ENCODE measurements at regions not wholly inside any gene's neighbourhood (a gene's known extent, or its start where the extent isn't known, plus 50 kb on each side); places are given as distances from the start of the nearest gene placed in this dataset.

DNA sequence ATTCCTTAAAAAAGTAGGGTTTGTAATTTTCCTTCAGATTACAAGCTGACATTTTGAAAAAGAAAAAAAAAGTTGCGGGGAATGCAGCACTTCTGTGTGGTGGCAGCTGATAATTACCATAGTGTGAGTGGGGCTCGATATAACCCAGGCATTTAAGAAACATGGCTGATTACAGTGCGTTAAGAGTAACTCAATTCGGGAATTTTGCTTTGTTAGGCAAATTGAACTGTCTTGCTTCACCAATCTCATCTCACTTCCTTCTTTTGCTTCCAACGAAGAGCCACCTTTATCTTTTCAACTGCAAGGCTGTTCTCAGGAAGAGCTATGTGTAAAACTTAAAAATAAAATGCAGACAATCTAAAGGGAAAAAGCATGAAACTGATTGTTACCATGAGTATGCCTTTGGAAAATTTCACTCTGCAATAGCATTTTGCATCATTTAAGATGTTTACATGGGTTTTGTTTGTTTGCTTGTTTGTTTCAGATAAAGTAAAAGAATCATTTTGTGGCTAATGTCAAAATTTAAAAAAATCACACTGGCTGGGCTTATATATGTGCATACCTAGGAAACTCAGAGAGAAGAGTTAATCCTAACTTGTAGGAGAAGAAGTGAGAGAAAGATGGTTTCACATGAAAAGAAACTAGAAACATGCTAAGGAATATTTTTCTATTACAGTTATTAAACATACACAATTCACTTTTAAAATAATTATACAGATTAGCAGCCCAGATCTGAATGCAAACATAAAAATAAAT, 295.9 kb upstream of the ATP2B1 start:
- Mint-ChIP-seq H3K27me3 (ENCODE audit: low read depth) (no peaks in the 10 kb centered on the region), H3K4me1 (ENCODE audit: low read depth) (no peaks in the 10 kb centered on the region), H3K36me3 (ENCODE audit: insufficient read depth) (no peaks in the 10 kb centered on the region), H3K4me3 (no peak overlapping the region), H3K9me3 (no peaks in the 10 kb centered on the region)
- ATAC-seq: no peak
- DNase-seq: no peak

DNA sequence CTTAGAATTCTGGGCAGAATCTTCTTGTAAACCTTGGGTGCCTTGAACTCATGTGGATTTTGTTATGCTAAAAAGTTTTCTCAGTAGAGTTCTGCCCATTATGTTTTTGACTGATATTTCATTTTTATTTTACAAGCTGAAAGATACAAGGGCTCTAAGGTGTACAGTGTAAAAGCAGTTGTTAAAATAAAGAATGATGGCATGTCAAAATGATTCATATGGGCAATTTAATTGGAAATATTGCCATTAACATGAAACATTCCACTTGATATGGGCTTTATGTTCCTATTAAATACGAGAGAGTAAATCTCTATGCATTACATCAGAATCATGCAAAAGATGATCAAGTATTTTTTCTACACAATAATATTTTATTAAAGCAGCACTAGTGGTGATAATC, 295.1 kb upstream of the ATP2B1 start:
- Mint-ChIP-seq H3K4me1 (ENCODE audit: low read depth) (no peaks in the 10 kb centered on the region), H3K9me3 (no peaks in the 10 kb centered on the region), H3K36me3 (ENCODE audit: insufficient read depth) (no peaks in the 10 kb centered on the region), H3K4me3 (no peak overlapping the region), H3K27me3 (ENCODE audit: low read depth) (no peaks in the 10 kb centered on the region)
- DNase-seq (no peak), ATAC-seq (no peak)

DNA sequence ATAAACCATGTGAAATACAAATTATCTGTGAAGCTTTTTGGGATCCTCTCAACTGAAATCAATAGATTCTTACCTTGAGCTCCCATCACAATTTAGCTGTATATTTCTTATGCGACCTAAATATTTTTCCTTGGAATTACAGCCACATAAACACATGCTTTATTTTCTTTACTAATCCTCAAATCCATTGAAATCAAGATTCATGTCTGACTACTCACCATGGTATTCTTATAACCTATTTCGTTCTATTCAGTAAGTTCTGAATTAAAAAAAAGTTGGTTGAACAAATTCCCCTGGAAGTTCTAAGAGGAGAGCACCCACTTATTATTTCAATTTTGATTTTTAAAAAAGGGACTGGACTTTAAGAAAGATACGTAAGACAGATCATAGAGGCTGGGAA, 292.1 kb upstream of the ATP2B1 start:
- no peaks in the 10 kb centered on the region for H3K4me1 Mint-ChIP-seq (ENCODE audit: low read depth)
- no peaks in the 10 kb centered on the region for H3K27me3 Mint-ChIP-seq (ENCODE audit: low read depth)
- ATAC-seq (no peak), DNase-seq (no peak)
- no peak overlapping the region for H3K4me3 Mint-ChIP-seq
- no peaks in the 10 kb centered on the region for H3K9me3 Mint-ChIP-seq
- H3K36me3 Mint-ChIP-seq (ENCODE audit: insufficient read depth): no peaks in the 10 kb centered on the region

DNA sequence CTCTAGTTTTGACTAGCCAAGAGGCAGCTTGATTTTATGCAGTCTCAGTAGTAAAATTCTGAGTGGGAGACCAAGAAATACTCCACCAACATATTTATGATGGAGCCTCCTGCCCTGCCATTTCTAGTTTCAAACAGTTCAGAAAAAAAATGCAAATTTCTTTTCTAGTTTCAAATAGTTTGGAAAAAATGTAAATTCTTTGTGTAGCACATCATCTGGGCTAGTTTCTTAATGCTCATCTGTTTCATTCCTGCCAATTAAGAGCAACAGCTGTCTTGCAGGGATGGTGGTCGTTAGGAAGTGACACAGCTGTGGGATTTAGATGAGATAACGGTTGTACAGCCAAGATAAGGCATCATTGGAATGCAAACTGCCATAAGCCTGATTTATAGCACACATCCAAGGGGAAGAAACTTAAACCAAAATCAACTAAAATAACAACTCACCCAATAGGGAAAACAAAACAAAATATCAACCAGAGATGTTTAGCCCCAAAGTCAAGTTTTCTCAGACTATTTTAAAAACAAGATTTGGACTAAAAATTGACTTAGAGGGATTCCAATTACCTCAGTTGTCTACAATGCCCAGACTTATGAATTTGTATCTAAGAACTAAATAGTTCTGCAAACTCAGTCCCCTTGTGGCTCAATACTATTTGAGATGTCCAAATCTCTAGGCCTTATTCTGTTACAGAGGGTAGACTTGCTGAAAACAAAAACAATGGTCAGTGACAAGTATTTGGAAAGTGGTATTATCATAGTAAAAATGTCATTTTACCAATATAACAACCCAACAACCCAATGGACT, 291.3 kb upstream of the ATP2B1 start:
- Mint-ChIP-seq H3K4me1 (ENCODE audit: low read depth) (no peaks in the 10 kb centered on the region), H3K9me3 (no peaks in the 10 kb centered on the region), H3K27me3 (ENCODE audit: low read depth) (no peaks in the 10 kb centered on the region), H3K36me3 (ENCODE audit: insufficient read depth) (no peaks in the 10 kb centered on the region), H3K4me3 (no peak overlapping the region)
- ATAC-seq: no peak
- no peak for DNase-seq

DNA sequence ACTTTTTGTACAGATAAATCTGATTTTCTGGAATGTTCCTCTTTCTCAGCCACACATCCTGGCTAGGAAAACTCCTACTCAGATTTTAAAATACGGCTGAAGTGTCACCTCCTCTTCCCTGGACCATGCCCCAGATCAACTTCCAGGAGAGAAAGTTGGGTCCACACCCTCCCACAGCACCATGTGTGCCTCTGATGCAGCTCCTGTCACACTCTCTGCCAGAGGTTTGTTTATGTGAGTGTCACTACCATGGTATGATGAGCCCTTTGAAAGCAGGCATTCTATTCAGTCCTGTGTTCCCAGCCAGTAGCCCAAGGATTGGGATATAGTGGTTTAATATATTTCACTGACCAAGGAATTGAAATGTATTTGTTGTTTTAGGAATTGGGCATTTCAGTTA, 287.2 kb upstream of the ATP2B1 start:
- H3K36me3 Mint-ChIP-seq (ENCODE audit: insufficient read depth): no peaks in the 10 kb centered on the region
- H3K27me3 Mint-ChIP-seq (ENCODE audit: low read depth): no peaks in the 10 kb centered on the region
- H3K9me3 Mint-ChIP-seq: no peaks in the 10 kb centered on the region
- DNase-seq (no peak), ATAC-seq (no peak)
- H3K4me3 Mint-ChIP-seq: no peak overlapping the region
- H3K4me1 Mint-ChIP-seq (ENCODE audit: low read depth): peaks cover 23% of the 10 kb centered on the region

DNA sequence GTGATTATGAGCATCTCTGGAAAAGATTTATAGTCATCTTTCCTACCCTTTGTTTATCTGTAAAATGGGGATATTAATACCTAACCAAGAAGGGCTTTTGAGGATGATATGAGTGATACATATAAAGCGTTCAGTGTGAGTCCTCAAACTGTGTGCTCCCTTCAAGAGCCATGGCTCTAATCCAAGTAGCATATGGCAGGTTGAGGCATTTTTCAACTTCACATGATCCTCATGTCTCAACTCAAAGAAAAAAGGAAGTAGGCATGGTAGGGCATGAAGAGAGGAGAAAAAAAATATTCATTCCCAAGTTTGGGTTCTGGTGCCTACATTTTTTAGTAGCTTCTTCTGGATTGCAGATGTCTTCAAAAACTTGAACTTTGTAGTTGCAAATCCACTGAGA, 286.3 kb upstream of the ATP2B1 start:
- ATAC-seq (no peak), DNase-seq (no peak)
- no peaks in the 10 kb centered on the region for H3K27me3 Mint-ChIP-seq (ENCODE audit: low read depth)
- no peaks in the 10 kb centered on the region for H3K9me3 Mint-ChIP-seq
- no peak overlapping the region for H3K4me3 Mint-ChIP-seq
- no peaks in the 10 kb centered on the region for H3K36me3 Mint-ChIP-seq (ENCODE audit: insufficient read depth)
- H3K4me1 Mint-ChIP-seq (ENCODE audit: low read depth): peaks cover 23% of the 10 kb centered on the region

DNA sequence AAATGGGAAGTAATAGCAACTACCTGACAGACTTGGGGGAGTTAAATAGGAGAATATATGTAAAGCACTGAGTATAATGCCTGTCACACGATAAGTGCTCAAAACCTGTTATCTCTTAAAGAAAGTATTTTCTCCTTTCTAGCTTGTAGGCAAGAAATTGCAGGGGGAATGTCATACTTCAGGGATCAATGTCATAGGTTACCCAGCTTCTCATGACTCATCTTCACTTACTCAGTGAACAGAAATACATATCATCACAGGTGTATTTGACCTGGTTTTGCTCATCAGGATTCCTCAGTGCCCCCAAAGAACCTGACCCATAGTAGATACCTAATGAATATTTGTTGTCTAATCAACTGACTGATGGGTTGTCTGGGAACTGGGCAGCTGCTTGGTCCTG, 285.0 kb upstream of the ATP2B1 start:
- no peak overlapping the region for H3K4me3 Mint-ChIP-seq
- ATAC-seq (no peak), DNase-seq (no peak)
- H3K9me3 Mint-ChIP-seq: no peaks in the 10 kb centered on the region
- no peaks in the 10 kb centered on the region for H3K36me3 Mint-ChIP-seq (ENCODE audit: insufficient read depth)
- no peaks in the 10 kb centered on the region for H3K27me3 Mint-ChIP-seq (ENCODE audit: low read depth)
- H3K4me1 Mint-ChIP-seq (ENCODE audit: low read depth): peaks cover 23% of the 10 kb centered on the region

DNA sequence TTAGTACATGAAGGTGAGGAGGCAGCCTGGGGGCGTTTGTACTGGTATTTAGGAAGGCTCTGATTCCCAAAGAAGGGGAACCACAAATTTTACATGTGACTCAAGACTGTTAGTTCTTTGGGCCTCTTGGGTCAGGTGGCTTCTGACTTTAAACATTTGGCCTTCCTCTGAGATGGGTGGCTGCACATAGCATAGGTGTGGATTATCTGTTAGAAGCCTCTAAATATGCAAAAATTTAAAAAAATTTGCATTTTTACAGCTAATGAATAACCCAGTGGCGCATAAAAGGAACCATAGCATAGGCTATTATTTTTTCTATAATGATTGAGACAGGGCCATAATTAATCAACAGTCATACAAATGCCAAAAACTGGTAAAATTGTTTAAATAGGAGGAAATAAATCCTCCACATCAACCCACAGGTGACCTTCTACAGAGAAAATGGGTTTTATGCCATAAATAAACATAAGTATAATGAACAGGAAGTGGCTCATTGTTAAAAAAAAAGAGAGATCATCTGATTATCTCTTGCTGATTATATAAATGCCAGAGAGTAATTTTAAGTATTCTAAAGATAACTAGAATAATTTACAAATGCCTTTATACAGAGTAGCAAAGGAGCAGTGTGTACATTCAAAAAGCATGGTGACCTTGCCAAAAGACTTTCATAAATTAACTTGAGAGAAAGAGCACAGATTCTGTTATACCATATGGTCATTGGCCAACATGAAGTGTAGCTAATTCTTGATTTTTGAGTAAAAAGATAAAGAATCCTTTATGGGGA, 284.2 kb upstream of the ATP2B1 start:
- Mint-ChIP-seq H3K4me1 (ENCODE audit: low read depth) (peaks cover 23% of the 10 kb centered on the region), H3K4me3 (no peak overlapping the region)
- no peak for ATAC-seq

DNA sequence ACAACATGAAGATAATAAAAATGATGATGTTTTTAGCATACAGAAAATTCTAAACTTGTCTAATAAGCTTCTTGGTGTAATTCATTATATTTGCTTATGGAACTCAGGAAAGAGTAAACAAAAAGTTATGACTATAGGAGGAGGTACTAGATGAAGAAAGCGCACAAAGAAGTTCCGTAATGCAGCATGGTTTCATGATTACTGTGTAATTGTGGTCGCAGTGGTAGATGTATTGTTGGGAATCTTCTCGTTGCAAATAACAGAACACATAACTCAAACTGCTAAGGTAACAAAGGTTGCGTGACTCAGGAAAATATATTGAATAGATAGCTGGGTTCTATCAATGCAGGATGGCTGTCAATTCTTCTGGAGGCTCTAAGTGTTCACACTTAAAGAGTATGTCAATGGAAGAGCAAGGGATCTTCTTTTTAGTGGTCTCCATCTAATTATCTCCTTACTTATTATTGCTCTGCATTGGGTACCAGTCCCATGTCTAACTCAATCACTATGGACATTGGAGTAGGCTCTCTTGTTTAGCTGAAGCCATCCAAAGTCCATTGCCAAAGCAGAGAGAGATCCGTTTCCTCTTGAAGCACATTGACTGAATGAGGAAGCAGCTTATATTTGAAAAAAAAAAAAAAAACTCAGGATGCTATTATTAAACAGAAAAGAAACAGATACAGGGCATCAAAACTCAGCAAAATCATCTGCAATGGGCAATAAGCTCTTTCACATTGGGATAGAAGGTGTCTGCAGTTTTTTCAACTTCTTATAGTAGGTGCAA, 283.4 kb upstream of the ATP2B1 start:
- ATAC-seq: no peak
- Mint-ChIP-seq H3K4me3 (no peak overlapping the region), H3K4me1 (ENCODE audit: low read depth) (peaks cover 23% of the 10 kb centered on the region), H3K36me3 (ENCODE audit: insufficient read depth) (no peaks in the 10 kb centered on the region), H3K9me3 (no peaks in the 10 kb centered on the region), H3K27me3 (ENCODE audit: low read depth) (no peaks in the 10 kb centered on the region)
- no peak for DNase-seq

More for the DNA sequence above, 284.2 kb upstream of the ATP2B1 start:
- H3K27me3 Mint-ChIP-seq (ENCODE audit: low read depth): no peaks in the 10 kb centered on the region
- no peaks in the 10 kb centered on the region for H3K9me3 Mint-ChIP-seq
- DNase-seq: no peak
- no peaks in the 10 kb centered on the region for H3K36me3 Mint-ChIP-seq (ENCODE audit: insufficient read depth)

DNA sequence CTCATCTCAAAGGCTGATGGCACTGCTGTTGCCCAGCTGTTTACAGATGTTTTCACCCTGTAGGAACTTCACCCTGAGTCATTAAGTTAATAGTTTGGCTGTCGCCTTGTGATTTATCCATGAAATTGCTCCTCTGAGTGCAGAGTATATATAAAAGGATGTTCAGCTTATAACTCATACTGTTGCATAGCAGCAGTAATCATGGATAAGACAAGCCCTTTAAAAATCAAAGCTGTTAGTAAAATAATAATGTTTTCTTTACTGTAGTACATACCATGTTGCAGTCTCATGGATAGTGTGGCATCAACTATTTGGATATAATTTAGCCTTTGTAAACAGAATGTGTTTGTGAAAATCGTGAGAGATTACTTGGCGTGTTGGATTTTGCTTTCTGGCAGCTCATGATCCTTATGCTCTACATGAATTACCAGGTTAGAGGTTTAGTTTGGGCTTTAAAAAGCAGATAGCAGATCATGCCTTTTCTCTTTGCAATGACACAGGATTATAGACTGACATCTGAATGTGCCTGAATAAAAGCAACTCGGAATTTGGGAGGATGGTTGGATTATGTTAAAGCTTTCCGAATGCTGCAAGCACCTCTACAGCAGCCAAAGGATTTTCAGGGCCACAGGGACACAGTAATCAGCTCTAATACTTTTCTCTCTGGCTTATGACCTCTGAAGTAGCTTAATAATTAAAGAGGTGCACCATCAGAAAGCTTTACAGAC, 279.7 kb upstream of the ATP2B1 start:
- no peak for ATAC-seq
- H3K4me3 Mint-ChIP-seq: no peak overlapping the region
- H3K4me1 Mint-ChIP-seq (ENCODE audit: low read depth): peaks cover 20% of the 10 kb centered on the region
- DNase-seq: no peak
- H3K36me3 Mint-ChIP-seq (ENCODE audit: insufficient read depth): no peaks in the 10 kb centered on the region
- no peaks in the 10 kb centered on the region for H3K9me3 Mint-ChIP-seq
- H3K27me3 Mint-ChIP-seq (ENCODE audit: low read depth): no peaks in the 10 kb centered on the region

DNA sequence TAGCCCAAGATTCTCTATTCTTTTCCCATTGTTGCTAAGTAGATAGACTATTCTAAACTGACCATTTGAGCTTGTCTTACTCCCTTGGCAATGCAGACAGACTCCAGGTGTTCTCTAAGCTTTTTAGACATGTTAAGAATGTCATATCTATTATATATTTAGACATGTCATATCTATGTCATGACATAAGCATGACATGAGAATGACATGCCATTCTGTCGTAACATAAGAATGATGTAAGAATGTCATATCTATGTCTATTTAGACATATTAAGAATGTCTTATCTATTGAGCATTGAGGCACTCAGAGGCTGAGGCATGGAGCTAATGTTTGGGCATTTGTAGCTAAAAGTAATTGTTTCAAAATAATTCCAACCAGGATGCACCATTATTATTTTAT, 277.3 kb upstream of the ATP2B1 start:
- DNase-seq (no peak), ATAC-seq (no peak)
- no peak overlapping the region for H3K4me3 Mint-ChIP-seq
- no peaks in the 10 kb centered on the region for H3K27me3 Mint-ChIP-seq (ENCODE audit: low read depth)
- no peaks in the 10 kb centered on the region for H3K36me3 Mint-ChIP-seq (ENCODE audit: insufficient read depth)
- no peaks in the 10 kb centered on the region for H3K9me3 Mint-ChIP-seq
- H3K4me1 Mint-ChIP-seq (ENCODE audit: low read depth): no peaks in the 10 kb centered on the region

DNA sequence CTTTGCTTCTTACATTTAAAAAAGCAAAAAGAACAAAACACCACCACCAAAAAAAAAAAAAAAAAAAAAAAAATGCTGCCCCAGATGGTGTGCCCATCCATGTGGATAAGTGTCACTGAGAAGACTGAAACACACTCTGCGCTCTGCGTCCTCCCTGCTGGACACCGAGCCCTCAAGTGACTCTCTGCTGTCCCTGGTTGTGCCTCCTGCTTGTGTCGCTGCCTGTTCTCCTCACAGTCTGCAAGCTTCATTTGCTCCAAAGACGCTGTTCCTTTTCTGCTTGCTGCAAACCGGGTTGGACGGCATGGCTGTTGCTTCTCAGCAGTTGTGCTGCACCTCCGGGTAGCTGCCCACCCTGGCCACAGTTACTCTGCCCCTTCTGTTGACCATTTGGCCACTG, 276.2 kb upstream of the ATP2B1 start:
- Mint-ChIP-seq H3K27me3 (ENCODE audit: low read depth) (no peaks in the 10 kb centered on the region), H3K4me3 (no peak overlapping the region), H3K9me3 (no peaks in the 10 kb centered on the region), H3K4me1 (ENCODE audit: low read depth) (no peaks in the 10 kb centered on the region), H3K36me3 (ENCODE audit: insufficient read depth) (no peaks in the 10 kb centered on the region)
- ATAC-seq (no peak), DNase-seq (no peak)

DNA sequence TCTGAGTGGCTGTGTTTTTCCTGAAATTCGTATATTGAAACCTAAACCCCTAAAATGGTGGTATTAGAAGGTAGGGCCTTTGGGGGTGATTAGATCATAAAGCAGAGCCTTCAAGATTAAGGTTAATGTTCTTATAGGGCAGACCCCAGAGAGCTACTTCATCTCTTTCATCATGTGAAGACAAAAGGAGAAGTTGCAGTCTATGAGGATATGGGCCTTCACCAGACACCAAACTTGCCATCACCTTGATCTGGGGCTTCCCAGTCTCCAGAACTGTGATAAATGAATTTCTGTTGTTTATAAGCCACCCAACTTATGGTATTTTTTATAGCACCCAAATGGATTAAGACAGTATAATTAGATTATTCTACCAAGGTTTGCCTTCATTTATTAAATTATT, 275.0 kb upstream of the ATP2B1 start:
- no peak overlapping the region for H3K4me3 Mint-ChIP-seq
- H3K9me3 Mint-ChIP-seq: no peaks in the 10 kb centered on the region
- H3K4me1 Mint-ChIP-seq (ENCODE audit: low read depth): no peaks in the 10 kb centered on the region
- ATAC-seq (no peak), DNase-seq (no peak)
- no peaks in the 10 kb centered on the region for H3K27me3 Mint-ChIP-seq (ENCODE audit: low read depth)
- H3K36me3 Mint-ChIP-seq (ENCODE audit: insufficient read depth): no peaks in the 10 kb centered on the region
